Vagina (tissue), 2 donors: ENCODE measurements at regions not wholly inside any gene's neighbourhood (a gene's known extent, or its start where the extent isn't known, plus 50 kb on each side); places are given as distances from the start of the nearest gene placed in this dataset.

Experiments
- CTCF ChIP-seq, 3 experiments: fragments of 450-650 bp in 2 of 3; fragments of 200-600 bp in 1 of 3; sonication (generic) in 1 of 3; IDR thresholded peaks; one replicate each; pipeline ENCODE4 v1.5.1; 2017 to 2019; ENCODE audit warnings: antibody characterized with exemption in 3 of 3, mild to moderate bottlenecking in 2 of 3, moderate library complexity in 2 of 3
- POLR2A ChIP-seq, 2 donors: fragments of 450-650 bp; IDR thresholded peaks; one replicate each; pipeline ENCODE4 v1.6.1; 2017; ENCODE audit warnings: antibody characterized with exemption in 2 of 2, mild to moderate bottlenecking in 2 of 2, moderate library complexity in 2 of 2
- POLR2AphosphoS5 ChIP-seq, 2 donors: sonication (generic); formaldehyde crosslinking; IDR thresholded peaks; one replicate each; pipeline ENCODE4 v1.9.0; 2017; ENCODE audit warnings: antibody characterized with exemption in 2 of 2, mild to moderate bottlenecking in 2 of 2, low read depth in 1 of 2; ENCODE audit not compliant: insufficient read depth in 1 of 2

- no peak for TF ChIP-seq POLR2AphosphoS5 (IDR thresholded peaks at IDR 0.05; ENCODE audit: insufficient read depth in 1 of 2, low read depth in 1 of 2)
- no peak for TF ChIP-seq CTCF (IDR thresholded peaks at IDR 0.05)
- TF ChIP-seq POLR2A (IDR thresholded peaks at IDR 0.05) = no peak
Measured at GRCh38 chr10:117762819-117763172, 220.2 kb downstream of the EMX2 start.
